Thymus (tissue), 11 donors: ENCODE measurements at regions not wholly inside any gene's neighbourhood (a gene's known extent, or its start where the extent isn't known, plus 50 kb on each side); places are given as distances from the start of the nearest gene placed in this dataset.

ENCODE experiments used
- DNase-seq, 9 donors: peaks; one replicate each; pipeline ENCODE4 v3.0.0-alpha.2; 2013; ENCODE audit warnings: low spot score in 9 of 9, low read depth in 6 of 9, missing footprints in 1 of 9
- H3K27ac ChIP-seq, 2 donors: one replicate each; pipeline ENCODE4 v1.5.1; 2013; ENCODE audit warnings: control low read depth in 1 of 2, low read depth in 1 of 2, low read length in 1 of 2, mild to moderate bottlenecking in 1 of 2, moderate library complexity in 1 of 2
- H3K27me3 ChIP-seq, 2 donors: one replicate each; pipeline ENCODE4 v1.5.1; 2013; ENCODE audit warnings: low read length in 1 of 2; ENCODE audit not compliant: control insufficient read depth in 2 of 2, insufficient read depth in 1 of 2
- H3K36me3 ChIP-seq, 2 donors: one replicate each; pipeline ENCODE4 v1.5.1; 2013; ENCODE audit warnings: low read length in 1 of 2, mild to moderate bottlenecking in 1 of 2, moderate library complexity in 1 of 2; ENCODE audit not compliant: control insufficient read depth in 2 of 2, insufficient read depth in 2 of 2
- H3K4me1 ChIP-seq, 2 donors: one replicate each; pipeline ENCODE4 v1.5.1; 2013; ENCODE audit warnings: low read length in 2 of 2; ENCODE audit not compliant: control insufficient read depth in 2 of 2, insufficient read depth in 2 of 2
- H3K4me3 ChIP-seq, 2 donors: one replicate each; pipeline ENCODE4 v1.5.1; 2013; ENCODE audit warnings: low read length in 2 of 2, control low read depth in 1 of 2, mild to moderate bottlenecking in 1 of 2
- H3K9me3 ChIP-seq, 2 donors: one replicate each; pipeline ENCODE4 v1.5.1; 2013; ENCODE audit warnings: low read length in 1 of 2, mild to moderate bottlenecking in 1 of 2; ENCODE audit not compliant: control insufficient read depth in 2 of 2, insufficient read depth in 1 of 2
- WGBS: extraction: QIAGEN DNeasy Blood & Tissue Kit; methylation state at CpG from one replicate; pipeline ENCODE4 v1.1.7; 2013; 5-methylcytosine and 5-hydroxymethylcytosine counted together
- donor health status: healthy.

- WGBS: 96% methylated on average over 5 of the region's 5 CpGs
- Histone ChIP-seq H3K4me1 (no peaks in the 10 kb centered on the region), H3K27ac (no peak overlapping the region), H3K27me3 (no peaks in the 10 kb centered on the region), H3K36me3 (no peaks in the 10 kb centered on the region), H3K4me3 (no peak overlapping the region), H3K9me3 (peaks cover 0 to 16% of the 10 kb centered on the region in 2 donors)
- DNase-seq: no peak
Measured at GRCh38 chr17:77298811-77299210, 158.0 kb downstream of the SEC14L1 start.

GRCh38 chr17:77299256-77300015 lies 158.7 kb downstream of the SEC14L1 start:
- over 99% methylated on average over 6 of the region's 6 CpGs for WGBS
- no peak overlapping the region for H3K27ac ChIP-seq
- H3K36me3 ChIP-seq: no peaks in the 10 kb centered on the region
- H3K4me1 ChIP-seq: no peaks in the 10 kb centered on the region
- no peak for DNase-seq
- H3K27me3 ChIP-seq: no peaks in the 10 kb centered on the region
- peaks cover 0 to 16% of the 10 kb centered on the region in 2 donors for H3K9me3 ChIP-seq
- H3K4me3 ChIP-seq: no peak overlapping the region

- Histone ChIP-seq H3K27ac (no peak overlapping the region), H3K9me3 (peaks cover 0 to 16% of the 10 kb centered on the region in 2 donors), H3K4me3 (no peak overlapping the region), H3K4me1 (peaks cover 0 to 2% of the 10 kb centered on the region in 2 donors), H3K36me3 (no peaks in the 10 kb centered on the region), H3K27me3 (no peaks in the 10 kb centered on the region)
- WGBS: 98% methylated on average over 4 of the region's 4 CpGs
- DNase-seq: no peak
Measured at GRCh38 chr17:77300016-77300686, 159.4 kb downstream of the SEC14L1 start.

- 95% methylated on average over 8 of the region's 8 CpGs for WGBS
- Histone ChIP-seq H3K27me3 (no peaks in the 10 kb centered on the region), H3K4me1 (peaks cover 2 to 4% of the 10 kb centered on the region in 2 donors), H3K4me3 (no peak overlapping the region), H3K36me3 (no peaks in the 10 kb centered on the region), H3K9me3 (peaks cover 0 to 16% of the 10 kb centered on the region in 2 donors), H3K27ac (no peak overlapping the region)
- no peak for DNase-seq
Measured at GRCh38 chr17:77301694-77302266, 161.0 kb downstream of the SEC14L1 start.

GRCh38 chr17:77302682-77303081 lies 161.9 kb downstream of the SEC14L1 start:
- Histone ChIP-seq H3K27ac (no peak overlapping the region), H3K9me3 (peaks cover 0 to 16% of the 10 kb centered on the region in 2 donors), H3K36me3 (no peaks in the 10 kb centered on the region), H3K4me1 (peaks cover 4 to 7% of the 10 kb centered on the region in 2 donors), H3K4me3 (no peak overlapping the region), H3K27me3 (no peaks in the 10 kb centered on the region)
- no peak for DNase-seq
- 98% methylated on average over 8 of the region's 8 CpGs for WGBS

GRCh38 chr17:77303620-77304019 lies 162.9 kb downstream of the SEC14L1 start:
- Histone ChIP-seq H3K27me3 (no peaks in the 10 kb centered on the region), H3K4me1 (peaks cover 4 to 7% of the 10 kb centered on the region in 2 donors), H3K4me3 (no peak overlapping the region), H3K36me3 (no peaks in the 10 kb centered on the region), H3K27ac (no peak overlapping the region), H3K9me3 (peaks cover 0 to 7% of the 10 kb centered on the region in 2 donors)
- WGBS: 98% methylated on average over 6 of the region's 6 CpGs
- DNase-seq: no peak

- H3K4me3 ChIP-seq: no peak overlapping the region
- no peak for DNase-seq
- WGBS: 97% methylated on average over 17 of the region's 17 CpGs
- peaks cover 0 to 2% of the 10 kb centered on the region in 2 donors for H3K36me3 ChIP-seq
- no peaks in the 10 kb centered on the region for H3K27me3 ChIP-seq
- H3K27ac ChIP-seq: no peak overlapping the region
- H3K9me3 ChIP-seq: peaks cover 0 to 3% of the 10 kb centered on the region in 2 donors
- peaks cover 4 to 7% of the 10 kb centered on the region in 2 donors for H3K4me1 ChIP-seq
Measured at GRCh38 chr17:77304051-77304745, 163.4 kb downstream of the SEC14L1 start.

GRCh38 chr17:77304746-77305473 lies 164.1 kb downstream of the SEC14L1 start:
- Histone ChIP-seq H3K4me1 (peaks cover 4 to 7% of the 10 kb centered on the region in 2 donors), H3K9me3 (no peaks in the 10 kb centered on the region), H3K27me3 (no peaks in the 10 kb centered on the region), H3K4me3 (no peak overlapping the region), H3K36me3 (peaks cover 0 to 6% of the 10 kb centered on the region in 2 donors), H3K27ac (no peak overlapping the region)
- DNase-seq: no peak
- WGBS: 55% methylated on average over 21 of the region's 21 CpGs
